ENCODE measurements at regions not wholly inside any gene's neighbourhood (a gene's known extent, or its start where the extent isn't known, plus 50 kb on each side); places are given as distances from the start of the nearest gene placed in this dataset.
"Not testable (repeated sequence)": the region's sequence is repeated elsewhere in the genome, so short reads cannot be mapped to it uniquely, and the experiment has no call there.

DNA sequence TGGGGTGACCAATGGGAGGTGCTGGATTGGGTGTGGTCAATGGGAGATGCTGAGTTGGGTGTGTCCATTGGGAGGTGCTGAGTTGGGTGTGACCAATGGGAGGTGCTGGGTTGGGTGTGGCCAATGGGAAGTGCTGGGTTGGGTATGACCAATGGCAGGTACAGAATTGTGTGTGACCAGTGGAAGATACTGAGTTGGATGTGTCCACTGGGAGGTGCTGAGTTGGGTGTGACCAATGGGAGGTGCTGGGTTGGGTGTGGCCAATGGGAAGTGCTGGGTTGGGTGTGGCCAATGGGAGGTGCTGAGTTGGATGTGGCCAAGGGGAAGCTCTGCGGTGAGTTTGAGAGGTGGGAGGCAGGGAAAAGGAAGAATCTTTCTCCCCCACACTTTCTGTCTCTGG lies 250.0 kb upstream of the PROK2 start:
- H3K27ac ChIP-seq: no peak overlapping the region
- H3K27me3 ChIP-seq: no peaks in the 10 kb centered on the region
- intact Hi-C loops (cut with DNase I): no loop called here
- WGBS, 2 donors: 85 to 100% methylated on average over 1 of the region's 1 CpG
- no peaks in the 10 kb centered on the region for H3K36me3 ChIP-seq
- H3K4me3 ChIP-seq: no peak overlapping the region
- TF ChIP-seq, protein P1, sequence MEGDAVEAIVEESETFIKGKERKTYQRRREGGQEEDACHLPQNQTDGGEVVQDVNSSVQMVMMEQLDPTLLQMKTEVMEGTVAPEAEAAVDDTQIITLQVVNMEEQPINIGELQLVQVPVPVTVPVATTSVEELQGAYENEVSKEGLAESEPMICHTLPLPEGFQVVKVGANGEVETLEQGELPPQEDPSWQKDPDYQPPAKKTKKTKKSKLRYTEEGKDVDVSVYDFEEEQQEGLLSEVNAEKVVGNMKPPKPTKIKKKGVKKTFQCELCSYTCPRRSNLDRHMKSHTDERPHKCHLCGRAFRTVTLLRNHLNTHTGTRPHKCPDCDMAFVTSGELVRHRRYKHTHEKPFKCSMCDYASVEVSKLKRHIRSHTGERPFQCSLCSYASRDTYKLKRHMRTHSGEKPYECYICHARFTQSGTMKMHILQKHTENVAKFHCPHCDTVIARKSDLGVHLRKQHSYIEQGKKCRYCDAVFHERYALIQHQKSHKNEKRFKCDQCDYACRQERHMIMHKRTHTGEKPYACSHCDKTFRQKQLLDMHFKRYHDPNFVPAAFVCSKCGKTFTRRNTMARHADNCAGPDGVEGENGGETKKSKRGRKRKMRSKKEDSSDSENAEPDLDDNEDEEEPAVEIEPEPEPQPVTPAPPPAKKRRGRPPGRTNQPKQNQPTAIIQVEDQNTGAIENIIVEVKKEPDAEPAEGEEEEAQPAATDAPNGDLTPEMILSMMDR (IDR thresholded peaks at IDR 0.05): no peak
- FAIRE-seq (no peak), ATAC-seq (no peak), DNase-seq (no peak)
- no peaks in the 10 kb centered on the region for H3K9me3 ChIP-seq
- no peaks in the 10 kb centered on the region for H3K4me1 ChIP-seq

GRCh38 chr3:72033666-72034428 lies 248.9 kb upstream of the PROK2 start:
- no peaks in the 10 kb centered on the region for H3K9me3 ChIP-seq
- TF ChIP-seq, protein P1 (IDR thresholded peaks at IDR 0.05): no peak
- intact Hi-C loops (cut with DNase I): no loop called here
- WGBS, 2 donors: 84 to 87% methylated on average over 6 of the region's 6 CpGs
- no peaks in the 10 kb centered on the region for H3K27me3 ChIP-seq
- ATAC-seq (no peak), FAIRE-seq (no peak), DNase-seq (no peak)
- H3K4me1 ChIP-seq: no peaks in the 10 kb centered on the region
- H3K27ac ChIP-seq: no peak overlapping the region
- no peaks in the 10 kb centered on the region for H3K36me3 ChIP-seq
- no peak overlapping the region for H3K4me3 ChIP-seq

DNA sequence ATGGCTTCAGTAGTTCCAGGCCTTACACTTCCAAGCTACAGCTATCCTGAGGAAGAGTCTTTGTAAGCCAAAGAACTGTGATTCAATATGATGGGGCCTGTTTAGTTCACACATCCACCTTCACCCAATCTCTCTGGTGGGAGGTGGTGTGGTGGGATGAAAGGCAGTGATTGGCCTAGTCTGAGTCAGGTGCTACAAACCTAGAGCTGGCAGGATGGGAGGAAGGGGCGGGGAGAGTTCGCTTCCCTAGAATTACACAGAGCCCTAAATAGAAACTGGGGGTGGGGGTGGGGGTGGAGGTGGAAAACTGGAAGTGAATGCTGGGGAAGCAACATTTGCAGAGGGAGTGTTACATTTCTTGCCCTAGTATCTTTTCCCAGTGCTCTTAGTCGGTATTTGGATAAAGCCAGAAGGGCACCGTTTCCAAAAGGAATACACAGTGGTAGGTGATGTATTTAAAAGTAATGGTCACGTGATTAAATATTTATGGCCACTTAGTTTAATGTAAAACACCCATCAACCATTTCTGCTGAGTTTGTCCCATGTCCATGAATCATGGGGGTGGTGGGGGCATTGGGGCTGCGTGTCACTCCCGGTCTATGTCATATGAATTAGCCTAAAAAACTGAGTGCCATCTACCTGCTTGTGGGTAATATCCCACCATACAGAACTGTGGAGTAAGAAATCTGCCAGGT lies 247.6 kb upstream of the PROK2 start:
- Histone ChIP-seq H3K36me3 (no peaks in the 10 kb centered on the region), H3K4me3 (no peak overlapping the region), H3K27me3 (no peaks in the 10 kb centered on the region), H3K4me1 (no peaks in the 10 kb centered on the region), H3K9me3 (no peaks in the 10 kb centered on the region), H3K27ac (no peak overlapping the region)
- intact Hi-C loops (cut with DNase I): no loop called here
- FAIRE-seq (no peak), DNase-seq (no peak), ATAC-seq (peak in 2 of 4 donors; percentile 18 to 35)
- WGBS, 2 donors: 84 to 91% methylated on average over 7 of the region's 7 CpGs
- TF ChIP-seq, protein P1 (IDR thresholded peaks at IDR 0.05): no peak

- 81 to 97% methylated on average over 3 of the region's 3 CpGs for WGBS, 2 donors
- TF ChIP-seq, protein P1 (IDR thresholded peaks at IDR 0.05): no peak
- FAIRE-seq (no peak), ATAC-seq (peak in 2 of 4 donors; percentile 73 to 81), DNase-seq (peak in 1 of 6 donors; percentile 23)
- H3K27ac ChIP-seq: no peak overlapping the region
- H3K4me1 ChIP-seq: no peaks in the 10 kb centered on the region
- intact Hi-C loops (cut with DNase I): no loop called here
- no peaks in the 10 kb centered on the region for H3K36me3 ChIP-seq
- H3K9me3 ChIP-seq: no peaks in the 10 kb centered on the region
- no peaks in the 10 kb centered on the region for H3K27me3 ChIP-seq
- no peak overlapping the region for H3K4me3 ChIP-seq
Measured at GRCh38 chr3:72031581-72031980, 246.6 kb upstream of the PROK2 start.

GRCh38 chr3:72030296-72030695 lies 245.3 kb upstream of the PROK2 start:
- H3K9me3 ChIP-seq; ATAC-seq; H3K27me3 ChIP-seq; DNase-seq; intact Hi-C loops (cut with DNase I); H3K4me1 ChIP-seq; FAIRE-seq; H3K27ac ChIP-seq; H3K36me3 ChIP-seq; H3K4me3 ChIP-seq: not testable (repeated sequence)
- 85 to 86% methylated on average over 7 of the region's 7 CpGs for WGBS, 2 donors

- H3K27ac ChIP-seq; H3K4me3 ChIP-seq; H3K36me3 ChIP-seq; H3K4me1 ChIP-seq; FAIRE-seq; H3K9me3 ChIP-seq; DNase-seq; intact Hi-C loops (cut with DNase I); ATAC-seq; H3K27me3 ChIP-seq: not testable (repeated sequence)
- 43 to 51% methylated on average over 8 of the region's 8 CpGs for WGBS, 2 donors
Measured at GRCh38 chr3:72028726-72029125, 243.8 kb upstream of the PROK2 start.

GRCh38 chr3:72028307-72028706 lies 243.4 kb upstream of the PROK2 start:
- intact Hi-C loops (cut with DNase I); H3K4me1 ChIP-seq; H3K27me3 ChIP-seq; H3K9me3 ChIP-seq; H3K36me3 ChIP-seq; H3K27ac ChIP-seq; FAIRE-seq; DNase-seq; H3K4me3 ChIP-seq; ATAC-seq: not testable (repeated sequence)
- 94 to 97% methylated on average over 7 of the region's 8 CpGs for WGBS, 2 donors

- DNase-seq; H3K4me1 ChIP-seq; FAIRE-seq; intact Hi-C loops (cut with DNase I); H3K4me3 ChIP-seq; H3K9me3 ChIP-seq; H3K27ac ChIP-seq; H3K27me3 ChIP-seq; H3K36me3 ChIP-seq; ATAC-seq: not testable (repeated sequence)
- WGBS, 2 donors: 68 to 82% methylated on average over 1 to 2 of the region's 2 CpGs
Measured at GRCh38 chr3:72027728-72028127, 242.8 kb upstream of the PROK2 start.
